ENCODE measurements at regions not wholly inside any gene's neighbourhood (a gene's known extent, or its start where the extent isn't known, plus 50 kb on each side); places are given as distances from the start of the nearest gene placed in this dataset.

DNA sequence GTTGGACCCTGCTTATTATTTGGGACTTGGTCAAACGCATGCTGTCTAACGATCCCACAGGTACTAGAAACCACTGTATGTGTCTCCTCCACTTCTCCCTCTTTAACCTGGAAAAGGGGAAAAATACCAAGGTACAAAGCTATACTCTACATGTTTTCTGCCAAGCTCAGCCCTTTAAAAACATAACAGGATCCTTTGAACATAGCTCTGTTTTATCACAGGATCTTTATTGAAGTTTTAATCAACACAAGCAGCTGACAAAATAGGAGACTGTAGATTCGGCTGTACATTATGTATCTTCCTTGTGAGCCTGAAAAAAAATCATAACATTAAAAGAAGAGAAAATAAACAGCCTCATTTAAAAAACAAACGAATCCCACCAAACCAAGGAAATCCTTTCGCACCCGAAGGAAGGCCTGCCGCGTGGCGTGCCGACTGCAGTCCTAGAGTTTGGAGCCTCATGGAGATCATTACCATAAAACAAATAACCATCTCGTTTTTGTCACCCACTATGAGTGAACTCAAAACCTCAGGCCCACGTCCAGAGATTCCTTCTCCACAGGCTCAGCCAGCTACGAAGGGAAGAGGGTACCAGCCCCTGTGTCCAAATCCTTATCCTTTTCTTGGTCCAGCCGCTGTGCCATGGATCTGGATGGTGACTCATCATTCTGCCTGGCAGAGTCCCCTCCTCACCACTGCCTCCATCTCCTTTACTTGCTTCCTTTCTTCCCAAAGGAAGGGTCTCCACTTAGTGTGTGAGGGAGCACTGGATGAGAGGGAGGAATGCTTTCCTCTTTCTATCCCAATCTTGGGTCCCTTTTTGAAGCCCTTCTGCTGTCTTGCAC is 651.1 kb downstream of the CCDC171 start:
- no peak for DNase-seq

DNA sequence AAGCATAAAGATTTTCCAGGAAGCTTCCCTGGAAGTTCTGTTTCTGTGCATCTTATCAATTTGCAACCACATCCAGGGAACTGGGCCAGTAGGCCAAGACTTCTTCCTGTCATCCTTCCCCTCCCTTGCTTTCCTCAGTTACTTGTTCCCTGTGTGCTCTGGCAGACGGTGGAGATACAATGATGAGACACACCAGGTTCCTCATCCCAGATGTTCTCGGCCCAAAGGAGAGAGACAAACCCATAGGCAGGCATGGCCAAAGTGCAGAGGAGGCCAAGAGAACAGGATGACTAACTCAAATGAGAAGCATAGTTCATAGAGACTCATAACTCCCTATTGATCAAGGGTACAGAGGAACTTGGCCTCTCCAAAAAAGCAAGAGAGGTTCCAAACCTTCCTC is 652.6 kb downstream of the CCDC171 start:
- DNase-seq: no peak

DNA sequence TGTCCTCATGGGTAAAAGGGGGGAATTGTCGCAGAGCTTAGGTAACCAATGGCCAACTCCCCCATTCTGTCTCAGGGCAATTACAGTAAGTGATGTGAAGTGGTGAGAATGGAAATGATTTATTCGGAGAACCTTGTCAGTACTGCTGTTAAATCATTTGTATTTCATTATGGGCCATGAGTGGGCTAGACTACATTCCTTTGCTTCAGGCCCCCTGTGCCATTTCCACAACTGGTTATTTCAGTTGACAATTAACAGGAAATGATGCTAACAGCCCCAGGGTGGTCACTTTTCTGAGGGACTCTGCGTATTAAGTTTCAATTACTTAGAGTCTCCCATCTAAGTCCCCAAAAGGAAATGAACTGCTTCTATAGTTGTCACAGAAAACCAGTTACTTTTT is 653.7 kb downstream of the CCDC171 start:
- no peak for DNase-seq

DNA sequence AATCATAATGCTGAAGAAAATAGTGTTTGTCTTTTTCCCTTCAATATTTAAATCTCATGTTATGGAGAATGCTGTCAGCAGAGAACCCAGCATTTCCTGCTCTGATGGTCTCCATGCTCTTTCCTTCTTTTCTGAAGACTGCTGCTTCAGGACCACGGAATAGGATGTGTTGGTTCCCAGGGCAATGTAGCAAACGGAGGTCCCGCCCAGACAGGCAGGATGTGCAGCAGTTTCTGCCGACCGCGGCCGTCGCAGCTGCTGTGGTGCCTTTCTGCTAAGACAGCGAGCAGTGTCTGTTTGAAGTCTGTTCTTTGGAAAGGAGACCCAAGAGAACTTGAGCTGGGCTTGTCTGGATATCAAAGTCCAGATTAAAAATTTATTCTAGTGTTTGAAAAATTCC is 654.3 kb downstream of the CCDC171 start:
- no peak for DNase-seq

DNA sequence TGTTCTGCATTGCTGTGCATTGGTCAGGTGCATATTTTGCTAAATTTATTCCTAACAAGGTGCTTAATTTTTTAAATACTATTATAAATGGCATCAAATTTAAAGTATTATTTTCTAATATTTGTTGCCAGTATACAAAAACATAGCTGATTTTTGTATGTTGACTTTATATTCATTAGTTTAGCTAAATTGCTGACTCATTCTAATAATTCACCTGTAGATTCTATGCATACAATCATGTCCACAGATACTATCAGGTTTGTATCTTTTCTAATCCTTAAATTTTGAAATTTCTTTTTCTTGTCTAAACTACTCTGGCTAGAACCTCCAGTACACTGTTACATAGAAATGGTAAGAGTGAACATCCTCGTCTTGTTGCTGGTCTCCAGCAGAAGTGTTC is 657.6 kb downstream of the CCDC171 start:
- no peak for DNase-seq

DNA sequence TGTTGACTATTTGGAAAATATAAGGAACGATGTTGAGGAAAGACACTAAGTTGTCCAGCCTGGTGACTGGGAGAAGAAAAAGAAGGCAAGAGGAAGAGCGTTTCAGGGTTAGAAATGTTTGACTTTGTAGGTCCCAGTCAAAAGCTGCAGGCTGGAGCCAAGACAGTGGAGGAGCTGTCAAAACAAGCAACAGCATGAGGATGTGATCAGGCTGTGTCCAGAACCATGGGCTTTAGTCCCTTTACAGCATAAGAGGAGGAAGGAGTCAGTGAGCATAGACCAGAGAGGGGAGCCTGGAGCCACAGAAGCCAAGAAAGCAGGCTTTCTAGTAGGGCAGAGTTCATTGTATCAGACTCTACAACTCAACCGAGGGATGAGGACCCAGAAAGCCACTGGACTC is 658.5 kb downstream of the BNC2 start:
- no peak for DNase-seq

DNA sequence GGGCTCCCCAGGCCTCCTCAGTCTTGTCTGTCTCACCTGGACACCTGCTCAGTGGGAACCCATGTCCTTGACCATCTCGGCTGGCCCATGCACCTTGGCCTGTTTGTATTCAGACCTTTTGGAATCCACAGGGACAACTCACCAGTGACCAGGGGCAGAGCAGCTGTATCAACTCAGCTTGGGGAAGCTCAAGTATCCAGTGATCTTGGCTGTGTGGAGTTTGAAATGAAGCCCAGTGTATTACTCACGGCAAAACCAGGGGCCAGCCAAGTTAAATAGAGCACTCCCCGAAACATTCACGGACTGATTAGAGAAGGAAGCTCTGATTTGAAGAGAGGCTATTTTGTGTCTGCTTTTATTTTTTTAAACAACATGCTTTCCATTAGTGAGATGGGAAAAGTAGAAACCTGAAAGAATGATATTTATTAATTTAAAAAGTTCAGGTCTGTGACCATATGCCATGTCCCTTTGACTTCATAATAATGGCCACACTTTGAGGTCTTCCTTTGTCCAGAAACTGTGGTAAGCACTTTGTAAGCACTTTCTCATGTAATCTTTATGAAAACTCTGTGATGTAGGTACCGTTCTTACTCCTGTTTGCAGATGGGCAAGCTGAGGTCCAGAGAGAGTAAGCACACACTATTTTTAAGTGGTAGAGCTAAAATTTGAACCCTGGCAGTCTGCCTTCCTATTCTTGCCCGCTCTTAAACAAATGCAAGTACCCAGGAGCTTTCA is 656.5 kb downstream of the BNC2 start:
- DNase-seq: no peak

DNA sequence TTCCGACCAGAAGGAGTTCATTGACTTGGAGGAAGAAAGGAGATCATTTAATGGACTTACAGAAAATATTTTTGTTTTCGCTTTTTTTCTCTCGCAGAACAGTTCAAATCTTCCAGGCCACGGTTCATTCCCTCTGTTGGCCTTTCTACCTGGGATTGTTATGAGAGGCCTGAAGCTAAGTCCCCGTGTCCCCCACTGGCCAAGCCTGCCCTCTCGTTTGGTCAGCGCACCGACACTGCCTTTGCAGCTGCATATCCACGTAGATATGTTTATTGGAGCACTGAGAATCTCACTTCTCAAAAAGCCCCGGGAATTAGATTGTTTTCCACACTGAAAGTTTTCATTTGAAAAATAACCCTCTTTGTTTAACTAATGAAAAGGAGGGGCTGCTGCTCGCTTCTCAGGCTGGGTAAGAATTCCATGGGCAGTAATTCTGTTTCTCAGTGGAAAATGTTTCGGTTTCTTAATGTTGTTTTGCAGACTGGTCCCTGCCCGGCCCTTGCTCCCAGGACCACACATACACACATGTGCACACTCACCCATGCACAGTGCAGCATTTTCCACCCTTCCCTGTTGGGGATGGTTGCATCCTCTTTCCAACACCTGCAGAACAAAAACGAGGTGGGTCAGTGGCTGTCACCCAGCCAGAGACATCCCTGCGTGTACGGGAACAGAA is 655.7 kb downstream of the BNC2 start:
- no peak for DNase-seq

DNA sequence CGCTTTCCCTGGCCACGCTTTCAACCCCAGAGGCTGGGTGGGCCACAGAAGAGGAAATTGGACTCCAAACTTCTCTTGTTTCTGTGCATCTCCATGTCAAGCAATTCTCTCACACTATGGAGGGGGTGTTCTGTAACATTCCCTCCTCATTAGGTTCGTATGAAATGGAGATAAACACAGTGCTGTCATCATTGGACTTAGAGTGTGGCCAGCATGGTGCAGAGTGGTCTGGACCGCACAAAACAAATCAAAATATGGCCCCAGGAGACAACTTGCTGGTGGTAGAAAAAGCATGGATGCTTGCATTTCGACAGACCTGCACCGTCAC is 655.2 kb downstream of the BNC2 start:
- no peak for DNase-seq

DNA sequence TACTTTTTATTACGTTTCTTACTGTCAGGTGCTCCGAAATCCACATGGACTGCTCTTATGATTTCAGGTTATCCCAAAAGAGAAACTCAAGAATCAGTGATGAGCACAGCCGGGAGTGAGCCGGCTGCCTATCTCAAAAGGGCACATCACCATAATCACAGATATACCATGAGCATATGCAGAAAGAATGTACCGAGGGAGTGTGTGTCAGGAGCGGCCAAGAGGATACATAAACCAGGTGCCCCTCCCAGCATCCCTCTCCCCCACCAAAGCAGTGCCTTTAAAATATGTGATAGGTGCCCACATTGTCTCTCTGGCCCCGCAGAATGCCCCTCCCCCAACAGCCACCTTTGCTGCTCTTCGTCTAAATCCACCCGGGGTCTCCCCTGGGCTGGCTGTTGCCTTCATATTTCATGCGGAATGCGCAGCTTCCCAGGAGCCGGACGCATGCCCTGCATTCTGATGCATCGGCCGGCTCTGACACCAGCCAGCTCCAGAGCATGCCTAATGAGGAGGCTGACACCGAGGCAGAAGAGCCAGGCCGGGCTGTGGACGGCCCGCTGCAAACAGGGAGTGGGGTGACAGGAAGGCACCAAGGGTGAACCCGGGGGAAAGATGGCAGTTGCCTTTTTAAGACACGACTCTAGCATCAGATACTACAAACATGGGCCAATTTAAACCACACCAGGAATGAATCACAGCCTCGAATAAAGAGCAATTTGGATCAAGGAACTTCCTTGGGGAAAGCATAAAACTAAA is 652.3 kb downstream of the BNC2 start:
- no peak for DNase-seq

DNA sequence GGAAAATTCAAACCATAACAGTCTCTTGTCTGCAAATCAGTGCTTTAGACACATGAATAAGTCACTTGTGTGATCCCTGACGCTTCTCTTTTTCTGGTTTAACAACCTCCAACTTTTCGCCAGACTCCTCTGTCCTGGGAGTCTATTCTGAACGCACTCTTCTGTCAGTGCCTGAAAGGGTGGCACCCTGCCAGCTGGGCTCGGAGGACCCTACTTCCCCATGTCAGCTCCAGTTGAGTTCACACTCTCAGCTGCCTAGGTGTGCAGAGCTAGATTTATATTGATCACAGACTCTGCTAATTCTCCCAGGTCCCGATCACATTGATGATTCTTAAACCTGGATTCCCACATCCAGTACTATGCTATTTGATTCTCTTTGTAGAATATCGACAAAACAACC is 649.1 kb downstream of the BNC2 start:
- no peak for DNase-seq

DNA sequence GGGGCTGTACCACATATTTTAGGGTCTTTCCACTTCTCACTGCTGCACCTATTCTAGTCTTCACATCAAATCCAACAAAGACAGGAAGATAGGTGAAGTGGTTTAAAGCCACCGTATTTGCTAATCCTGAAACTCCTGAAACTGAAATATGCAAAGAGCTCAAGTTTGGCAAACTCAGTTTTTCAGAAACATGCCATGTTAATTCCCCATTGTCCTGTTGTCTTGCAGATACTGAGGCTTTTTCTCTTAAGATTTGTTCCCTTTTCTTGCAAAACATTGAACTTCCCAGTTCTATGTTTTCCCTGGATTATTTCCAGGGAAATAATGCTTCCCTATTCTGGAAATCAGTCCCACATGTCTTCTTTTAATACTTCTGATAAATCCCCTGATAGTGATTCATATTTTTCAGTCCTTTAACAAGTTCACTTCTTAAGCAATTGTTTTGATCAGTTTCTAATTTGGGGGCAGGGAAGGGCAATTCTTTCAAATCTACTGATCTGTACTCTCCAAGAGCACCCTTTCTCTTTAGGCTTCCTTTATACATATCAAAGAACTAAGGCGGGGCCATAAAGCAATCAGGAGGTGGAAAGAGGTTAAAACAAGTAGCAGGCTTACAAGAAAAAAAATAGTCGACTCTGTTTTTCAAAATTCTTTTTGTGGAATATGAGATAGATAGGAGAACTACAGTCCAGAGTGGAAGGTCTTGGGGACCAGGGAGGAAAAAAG is 648.5 kb downstream of the BNC2 start:
- DNase-seq: no peak

DNA sequence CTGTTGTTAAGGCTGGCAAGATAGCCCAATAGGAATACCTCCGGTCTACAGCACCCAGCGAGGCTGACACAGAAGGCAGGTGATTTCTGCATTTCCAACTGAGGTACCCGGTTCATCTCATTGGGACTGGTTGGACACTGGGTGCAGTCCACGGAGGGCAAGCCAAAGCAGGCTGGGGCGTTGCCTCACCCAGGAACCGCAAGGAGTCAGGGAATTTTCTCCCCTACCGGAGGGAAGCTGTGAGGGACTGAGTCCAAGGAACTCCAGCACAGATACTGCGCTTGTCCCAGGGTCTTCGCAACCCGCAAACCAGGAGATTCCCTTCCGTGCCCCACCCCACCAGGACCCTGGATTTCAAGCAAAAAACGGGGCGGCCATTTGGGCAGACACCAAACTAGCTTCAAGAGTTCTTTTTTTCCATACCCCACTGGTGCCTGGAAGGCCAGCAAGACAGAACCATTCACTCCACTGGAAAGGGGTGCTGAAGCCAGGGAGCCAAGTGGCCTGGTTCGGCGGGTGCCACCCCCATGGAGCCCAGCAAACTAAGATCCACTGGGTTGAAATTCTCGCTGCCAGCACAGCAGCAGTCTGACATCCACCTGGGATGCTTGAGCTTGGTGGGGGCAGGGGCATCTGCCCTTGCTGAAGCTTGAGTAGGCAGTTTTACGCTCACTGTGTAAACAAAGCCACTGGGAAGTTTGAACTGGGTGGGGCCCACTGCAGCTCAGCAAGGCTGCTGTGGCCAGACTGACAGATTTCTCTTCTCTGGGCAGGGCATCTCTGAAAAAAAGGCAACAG is 647.2 kb downstream of the BNC2 start:
- DNase-seq: no peak

DNA sequence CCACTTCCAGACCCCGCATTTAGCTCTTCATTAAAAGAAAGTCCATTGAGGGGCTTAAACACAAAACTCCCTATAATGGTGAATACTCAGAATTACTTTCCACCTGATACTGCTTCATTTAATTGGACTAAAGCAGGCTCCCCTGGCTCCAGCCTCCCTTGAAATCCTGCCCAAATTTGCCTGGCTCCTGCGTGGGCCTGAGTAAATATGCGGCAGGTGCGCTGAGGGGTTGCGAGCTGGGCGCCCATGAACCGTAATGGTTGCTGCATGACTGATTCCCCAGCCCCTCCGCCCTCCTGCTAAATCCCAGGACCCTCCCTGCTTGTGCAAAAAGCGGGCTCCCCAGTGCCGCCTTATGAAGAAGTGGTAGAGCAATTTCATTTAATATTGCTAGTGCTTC is 639.7 kb downstream of the BNC2 start:
- no peak for DNase-seq

DNA sequence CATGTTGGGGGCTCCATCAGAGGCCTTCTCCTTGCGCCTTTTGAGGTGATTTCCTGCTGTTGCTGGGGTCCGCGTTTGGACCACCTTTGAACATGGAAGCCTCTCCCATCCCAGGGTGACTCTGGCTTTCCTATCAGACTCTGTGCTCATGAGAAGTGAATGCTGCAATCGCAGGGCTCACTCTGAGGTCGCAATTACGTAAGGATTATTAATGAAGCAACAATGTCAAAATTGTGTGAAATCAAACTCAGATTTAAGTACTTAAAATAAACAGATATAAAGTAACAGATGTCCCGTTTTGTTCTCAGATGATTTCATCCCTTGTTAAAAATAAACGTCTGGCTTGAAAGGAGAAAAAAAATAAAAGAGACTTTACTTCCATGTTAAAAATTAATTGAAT is 634.2 kb downstream of the BNC2 start:
- DNase-seq: no peak

DNA sequence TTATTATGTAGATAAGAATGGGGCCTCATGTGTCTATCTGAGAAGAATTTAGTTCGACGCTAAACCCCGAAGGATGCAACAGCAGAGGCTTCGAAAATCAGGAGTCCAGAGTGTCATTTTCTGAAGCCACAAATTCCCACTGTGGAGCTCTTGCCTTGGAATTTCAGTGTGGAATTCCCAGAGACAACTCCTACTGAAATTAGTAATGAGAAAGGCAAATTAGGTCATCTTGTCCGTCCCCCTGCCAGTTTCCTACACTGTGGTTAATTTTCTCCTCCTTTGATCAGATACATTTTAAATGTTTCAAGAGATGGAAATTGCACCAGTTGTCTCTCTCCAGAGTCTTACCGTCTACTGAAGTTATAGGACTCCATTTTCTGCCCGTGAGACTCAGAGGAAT is 633.6 kb downstream of the BNC2 start:
- DNase-seq: no peak

DNA sequence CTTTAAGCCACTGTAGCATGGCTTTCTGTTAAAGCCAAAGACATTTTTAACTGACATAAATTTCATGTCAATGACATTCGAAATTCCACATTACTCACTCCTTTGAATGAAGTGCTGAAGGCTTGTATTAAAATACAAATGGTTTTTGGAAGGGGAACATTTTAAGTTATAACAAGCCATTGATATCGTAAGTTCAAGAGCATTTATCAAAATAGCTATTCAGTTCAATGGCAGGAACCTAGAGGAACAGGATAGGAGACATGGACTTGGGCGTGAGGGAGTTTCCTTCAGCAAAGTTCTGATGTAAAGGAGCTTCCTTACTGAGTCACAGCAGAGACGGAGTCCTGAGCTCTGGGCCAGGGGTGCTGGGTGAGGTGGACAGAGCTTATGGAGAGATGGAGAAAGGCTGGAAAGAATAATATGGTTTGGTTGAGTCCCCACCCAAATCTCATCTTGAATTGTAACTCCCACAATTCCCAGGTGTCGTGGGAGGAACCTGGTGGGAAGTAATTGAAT is 631.8 kb downstream of the BNC2 start:
- DNase-seq: no peak

DNA sequence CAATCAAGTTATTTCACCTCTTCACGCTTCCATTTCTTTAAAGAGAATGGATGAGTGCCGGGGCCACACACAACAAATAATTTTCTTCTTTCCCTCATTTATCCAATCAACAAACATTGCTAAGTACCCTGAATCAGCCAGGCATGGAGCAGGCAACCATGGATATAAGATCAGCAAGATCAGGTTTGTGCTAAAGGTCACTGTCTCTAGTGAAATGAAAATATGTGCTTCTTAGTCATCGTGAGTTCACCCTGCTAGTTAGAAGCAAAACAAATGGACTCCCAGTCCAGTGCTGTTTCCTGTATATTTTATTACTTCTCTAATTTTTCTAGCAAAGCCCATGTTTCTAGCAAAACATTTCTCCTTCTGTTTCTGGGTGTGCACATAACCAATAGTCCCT is 629.2 kb downstream of the BNC2 start:
- DNase-seq: no peak

DNA sequence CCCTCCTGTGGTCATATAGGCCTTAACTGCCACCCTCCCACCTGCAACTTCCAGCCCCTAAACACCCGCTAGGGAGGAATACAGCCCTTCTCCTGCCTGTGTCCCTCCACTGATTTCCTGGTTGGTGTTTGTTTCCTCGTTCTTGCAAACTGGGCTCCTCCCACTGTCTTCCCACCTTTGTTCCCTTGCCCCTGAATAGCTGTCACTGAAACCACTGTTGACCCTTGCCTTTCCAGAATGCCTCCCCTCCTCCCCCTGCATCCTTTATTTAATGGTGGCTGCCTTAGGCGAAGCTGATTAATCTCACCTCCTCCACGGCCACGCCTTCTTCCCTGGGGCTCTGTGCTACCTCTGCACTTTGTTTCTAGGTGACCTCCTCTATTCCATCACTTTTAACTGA is 626.7 kb downstream of the BNC2 start:
- DNase-seq: no peak

DNA sequence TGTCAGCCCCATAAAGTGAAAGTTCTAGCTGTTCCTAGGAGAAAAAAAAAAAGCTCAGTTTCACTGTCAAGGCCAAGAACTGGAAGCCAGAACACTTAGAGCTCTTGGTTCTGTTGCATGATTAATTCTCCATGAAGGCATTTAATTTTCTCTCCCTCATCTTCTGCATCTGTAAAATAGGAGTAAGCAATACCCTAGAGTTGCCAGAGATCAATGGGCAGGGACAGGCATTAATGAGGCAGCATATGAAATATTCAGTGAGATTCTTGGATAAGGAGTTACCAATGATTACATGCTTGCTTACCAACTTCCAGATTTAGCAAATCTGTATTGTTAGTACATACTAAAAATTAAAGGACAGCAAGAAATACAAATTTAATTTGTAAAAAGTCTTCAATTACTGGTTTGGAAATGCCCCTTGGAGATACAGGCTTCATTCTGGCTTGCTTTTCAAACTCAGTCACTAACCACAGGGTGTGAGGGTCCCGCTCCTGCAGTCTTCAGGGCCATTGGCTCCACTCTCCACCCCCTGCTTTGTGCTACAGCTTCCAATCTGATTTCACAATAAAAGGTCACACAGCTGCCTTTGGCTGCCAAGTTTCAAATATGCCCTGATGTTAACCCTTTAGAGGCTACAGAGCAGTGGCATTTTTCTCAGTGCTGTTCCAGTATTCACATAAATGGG is 624.6 kb downstream of the BNC2 start:
- no peak for DNase-seq

DNA sequence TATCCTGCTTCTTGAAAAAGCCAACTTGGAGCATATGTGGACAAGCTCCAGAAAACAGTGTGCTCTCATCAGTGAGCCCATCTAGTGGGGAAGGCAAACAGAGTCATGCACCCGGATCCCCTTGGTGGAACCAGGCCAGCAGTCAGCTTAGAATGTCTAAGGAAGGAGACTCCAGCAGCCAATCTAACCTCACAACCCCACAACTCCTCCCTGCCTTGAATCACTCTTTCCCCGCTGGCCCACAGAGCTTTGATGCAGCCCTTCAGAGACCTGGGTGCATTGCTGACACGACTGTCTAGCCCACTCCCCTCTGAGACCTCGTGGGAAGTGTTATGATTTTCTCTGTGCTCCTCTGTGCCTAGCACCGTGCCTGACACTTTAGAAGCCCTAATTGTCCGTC is 623.7 kb downstream of the BNC2 start:
- DNase-seq: no peak
